Transverse colon (tissue), 4 donors: ENCODE measurements at regions not wholly inside any gene's neighbourhood (a gene's known extent, or its start where the extent isn't known, plus 50 kb on each side); places are given as distances from the start of the nearest gene placed in this dataset.

Source experiments
- EP300 ChIP-seq: sonication (generic); formaldehyde crosslinking; IDR thresholded peaks from one replicate; pipeline ENCODE4 v1.6.1; 2017; ENCODE audit warnings: antibody characterized with exemption, low read depth
- POLR2AphosphoS5 ChIP-seq, 3 donors: sonication (generic); formaldehyde crosslinking; IDR thresholded peaks; one replicate each; pipeline ENCODE4 v1.6.1; 2016; ENCODE audit warnings: antibody characterized with exemption in 3 of 3
- TF ChIP-seq, protein P1 (sequence below), 5 experiments: fragments of 200-600 bp in 3 of 5; fragments of 450-650 bp in 2 of 5; sonication (generic) in 3 of 5; IDR thresholded peaks; 1 replicate in 2 of 5; 2 replicates in 3 of 5; pipeline ENCODE4 v1.5.1; 2016 to 2017; ENCODE audit warnings: antibody characterized with exemption in 5 of 5, inconsistent platforms in 3 of 5, mild to moderate bottlenecking in 2 of 5, moderate library complexity in 1 of 5

DNA sequence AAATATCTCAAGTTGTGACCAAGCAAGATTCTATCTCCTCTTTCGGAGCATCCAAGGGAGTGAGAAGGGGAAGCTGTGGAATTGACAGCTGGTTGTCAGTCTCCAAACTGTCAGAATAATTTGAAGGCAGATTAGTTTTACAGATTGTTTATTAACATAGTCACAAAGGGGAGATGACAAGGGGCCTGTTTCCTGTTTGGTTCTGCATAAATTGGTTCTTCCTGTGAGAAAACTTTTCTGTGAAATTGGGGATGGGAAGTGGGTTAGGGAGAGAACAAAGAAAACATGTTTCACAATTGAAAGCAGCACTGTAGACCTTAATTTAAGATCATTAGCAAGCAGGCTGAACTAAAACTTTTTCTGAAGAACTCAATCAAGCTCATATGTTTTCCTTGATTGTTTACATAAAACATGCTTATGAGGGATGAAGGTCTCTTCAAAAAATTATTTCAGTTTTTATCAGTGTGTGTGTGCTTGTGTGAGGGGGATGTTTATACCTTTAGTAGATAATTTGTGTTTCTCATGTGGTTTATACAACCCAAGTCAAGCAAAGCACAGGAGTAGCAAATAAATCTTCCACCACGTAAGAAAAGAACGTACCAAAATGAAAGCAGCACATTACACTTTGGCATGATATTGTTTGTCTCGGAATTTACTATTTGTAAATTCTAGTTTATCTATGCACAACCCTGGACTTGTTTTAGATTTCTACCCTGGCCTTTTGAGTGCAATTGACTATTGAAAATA, 604.9 kb upstream of the CDH2 start:
- TF ChIP-seq, protein P1, sequence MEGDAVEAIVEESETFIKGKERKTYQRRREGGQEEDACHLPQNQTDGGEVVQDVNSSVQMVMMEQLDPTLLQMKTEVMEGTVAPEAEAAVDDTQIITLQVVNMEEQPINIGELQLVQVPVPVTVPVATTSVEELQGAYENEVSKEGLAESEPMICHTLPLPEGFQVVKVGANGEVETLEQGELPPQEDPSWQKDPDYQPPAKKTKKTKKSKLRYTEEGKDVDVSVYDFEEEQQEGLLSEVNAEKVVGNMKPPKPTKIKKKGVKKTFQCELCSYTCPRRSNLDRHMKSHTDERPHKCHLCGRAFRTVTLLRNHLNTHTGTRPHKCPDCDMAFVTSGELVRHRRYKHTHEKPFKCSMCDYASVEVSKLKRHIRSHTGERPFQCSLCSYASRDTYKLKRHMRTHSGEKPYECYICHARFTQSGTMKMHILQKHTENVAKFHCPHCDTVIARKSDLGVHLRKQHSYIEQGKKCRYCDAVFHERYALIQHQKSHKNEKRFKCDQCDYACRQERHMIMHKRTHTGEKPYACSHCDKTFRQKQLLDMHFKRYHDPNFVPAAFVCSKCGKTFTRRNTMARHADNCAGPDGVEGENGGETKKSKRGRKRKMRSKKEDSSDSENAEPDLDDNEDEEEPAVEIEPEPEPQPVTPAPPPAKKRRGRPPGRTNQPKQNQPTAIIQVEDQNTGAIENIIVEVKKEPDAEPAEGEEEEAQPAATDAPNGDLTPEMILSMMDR (IDR thresholded peaks at IDR 0.05) = no peak
- TF ChIP-seq POLR2AphosphoS5 (IDR thresholded peaks at IDR 0.05) (no peak), EP300 (no peak)
